EL (cell line): ENCODE measurements at regions not wholly inside any gene's neighbourhood (a gene's known extent, or its start where the extent isn't known, plus 50 kb on each side); places are given as distances from the start of the nearest gene placed in this dataset.
"Not testable (repeated sequence)": the region's sequence is repeated elsewhere in the genome, so short reads cannot be mapped to it uniquely, and the experiment has no call there.

Source experiments
- DNase-seq: peaks from one replicate; pipeline ENCODE4 v3.0.0-alpha.2; 2016

GRCh38 chr13:107999751-108000150 lies 215.6 kb downstream of the LIG4 start:
- DNase-seq, result no peak

GRCh38 chr13:107994137-107994536 lies 221.2 kb downstream of the LIG4 start:
- no peak for DNase-seq

- no peak for DNase-seq
These were observed 221.9 kb downstream of the LIG4 start for GRCh38 chr13:107993239-107993949.

- no peak for DNase-seq
These were observed 222.8 kb downstream of the LIG4 start for GRCh38 chr13:107992542-107992941.

- DNase-seq, result no peak
These were observed 238.2 kb downstream of the LIG4 start for GRCh38 chr13:107977071-107977574.

- DNase-seq, result no peak
These were observed 238.7 kb downstream of the LIG4 start for GRCh38 chr13:107976628-107977027.

- no peak for DNase-seq
These were observed 240.9 kb downstream of the LIG4 start for GRCh38 chr13:107974409-107974808.

GRCh38 chr13:107969546-107969945 lies 245.8 kb downstream of the LIG4 start:
- DNase-seq, result no peak

- no peak for DNase-seq
These were observed 246.9 kb downstream of the LIG4 start for GRCh38 chr13:107968470-107968869.

GRCh38 chr13:107964395-107964794 lies 250.9 kb downstream of the LIG4 start:
- DNase-seq, result no peak

- no peak for DNase-seq
These were observed 253.3 kb downstream of the LIG4 start for GRCh38 chr13:107961849-107962608.

- no peak for DNase-seq
These were observed 255.0 kb downstream of the LIG4 start for GRCh38 chr13:107960301-107960700.

GRCh38 chr13:107956889-107957288 lies 258.4 kb downstream of the LIG4 start:
- no peak for DNase-seq

- no peak for DNase-seq
These were observed 273.2 kb downstream of the LIG4 start for GRCh38 chr13:107942030-107942617.

- no peak for DNase-seq
These were observed 273.8 kb downstream of the LIG4 start for GRCh38 chr13:107941345-107942029.

- DNase-seq, result no peak
These were observed 277.5 kb downstream of the LIG4 start for GRCh38 chr13:107937848-107938247.

- DNase-seq, result no peak
These were observed 284.3 kb downstream of the LIG4 start for GRCh38 chr13:107931056-107931455.

- DNase-seq, result no peak
These were observed 286.6 kb downstream of the LIG4 start for GRCh38 chr13:107928762-107929161.

- DNase-seq, result no peak
These were observed 287.8 kb downstream of the LIG4 start for GRCh38 chr13:107927557-107927956.

GRCh38 chr13:107926515-107926914 lies 288.8 kb downstream of the LIG4 start:
- not testable (repeated sequence) for DNase-seq

GRCh38 chr13:107916902-107917301 lies 298.4 kb downstream of the LIG4 start:
- DNase-seq, result not testable (repeated sequence)

GRCh38 chr13:107912745-107913144 lies 302.6 kb downstream of the LIG4 start:
- no peak for DNase-seq
